Spleen (tissue), 11 donors: ENCODE measurements at regions not wholly inside any gene's neighbourhood (a gene's known extent, or its start where the extent isn't known, plus 50 kb on each side); places are given as distances from the start of the nearest gene placed in this dataset.

Source experiments
- DNase-seq: peaks from one replicate; pipeline ENCODE4 v3.0.0-alpha.2; 2020
- H3K27ac ChIP-seq, 8 donors: fragments of 200-600 bp; sonication (generic) in 7 of 8; 1 replicate in 4 of 8; 2 replicates in 4 of 8; pipeline versions ENCODE4 v1.5.0 to v1.8.0; 2016 to 2021; ENCODE audit warnings: inconsistent platforms in 4 of 8, mild to moderate bottlenecking in 4 of 8, moderate library complexity in 1 of 8
- H3K27me3 ChIP-seq, 7 donors: fragments of 200-600 bp; sonication (generic) in 6 of 7; replicated peaks in 1 of 7; 1 replicate in 4 of 7; 2 replicates in 3 of 7; pipeline versions ENCODE4 v1.5.0 to v1.8.0; 2016 to 2021; ENCODE audit warnings: inconsistent platforms in 3 of 7, mild to moderate bottlenecking in 1 of 7
- H3K36me3 ChIP-seq, 6 donors: fragments of 200-600 bp; sonication (generic) in 5 of 6; 1 replicate in 4 of 6; 2 replicates in 2 of 6; pipeline versions ENCODE4 v1.5.0 to v1.8.0; 2016 to 2021; ENCODE audit warnings: inconsistent platforms in 2 of 6
- H3K4me1 ChIP-seq, 6 donors: fragments of 200-600 bp; sonication (generic) in 5 of 6; 1 replicate in 3 of 6; 2 replicates in 3 of 6; pipeline versions ENCODE4 v1.5.0 to v1.8.0; 2016 to 2021; ENCODE audit warnings: inconsistent platforms in 3 of 6
- H3K4me3 ChIP-seq, 8 donors: fragments of 200-600 bp; sonication (generic) in 7 of 8; 1 replicate in 4 of 8; 2 replicates in 4 of 8; pipeline versions ENCODE4 v1.5.0 to v1.8.0; 2016 to 2021; ENCODE audit warnings: inconsistent platforms in 4 of 8, mild to moderate bottlenecking in 4 of 8, moderate library complexity in 2 of 8
- H3K9me3 ChIP-seq, 8 donors: fragments of 200-600 bp; sonication (generic) in 7 of 8; 1 replicate in 4 of 8; 2 replicates in 4 of 8; pipeline versions ENCODE4 v1.5.0 to v1.8.0; 2016 to 2021; ENCODE audit warnings: inconsistent platforms in 4 of 8
- POLR2A ChIP-seq, 3 donors: fragments of 450-650 bp; IDR thresholded peaks; one replicate each; pipeline ENCODE4 v1.5.1; 2017; ENCODE audit warnings: antibody characterized with exemption in 3 of 3, mild to moderate bottlenecking in 1 of 3
- POLR2AphosphoS5 ChIP-seq, 3 donors: sonication (generic); formaldehyde crosslinking; IDR thresholded peaks; one replicate each; pipeline ENCODE4 v1.5.1; 2017; ENCODE audit warnings: antibody characterized with exemption in 3 of 3
- WGBS, 5 donors: extraction: QIAGEN DNeasy Blood & Tissue Kit in 3 of 5; methylation state at CpG; one replicate each; pipeline versions ENCODE4 v1.1.5 to v1.1.7; 2013 to 2018; 5-methylcytosine and 5-hydroxymethylcytosine counted together
- intact Hi-C: fragments of 100-400 bp; cut with DNase I; formaldehyde crosslinking; loops from one replicate; pipeline ENCODE4 v1.15.0; 2023; ENCODE audit warnings: low total_unique reads
- TF ChIP-seq, protein P1 (sequence below), 11 experiments: fragments of 200-600 bp in 7 of 11; fragments of 450-650 bp in 4 of 11; sonication (generic) in 4 of 11; IDR thresholded peaks in 8 of 11; conservative IDR thresholded peaks in 3 of 11; 1 replicate in 7 of 11; 2 replicates in 4 of 11; pipeline versions ENCODE4 v1.4.0 to v1.8.0; 2016 to 2021; ENCODE audit warnings: antibody characterized with exemption in 11 of 11, inconsistent platforms in 4 of 11, mild to moderate bottlenecking in 1 of 11
- donor health status: healthy with polysubstance abuse.
- donor health status: DM: no; HTN: no; CAD: no; lungs with moderate emphysema.
- donor health status: DM: no; HTN: no; CAD: no.
- donor health status: Bipolar disorder and iron deficiency.
- donor health status: healthy.
- donor health status: DM: no; HTN: no; CAD: no.
- donor health status: DM: yes; HTN: yes; CAD: no.

DNA sequence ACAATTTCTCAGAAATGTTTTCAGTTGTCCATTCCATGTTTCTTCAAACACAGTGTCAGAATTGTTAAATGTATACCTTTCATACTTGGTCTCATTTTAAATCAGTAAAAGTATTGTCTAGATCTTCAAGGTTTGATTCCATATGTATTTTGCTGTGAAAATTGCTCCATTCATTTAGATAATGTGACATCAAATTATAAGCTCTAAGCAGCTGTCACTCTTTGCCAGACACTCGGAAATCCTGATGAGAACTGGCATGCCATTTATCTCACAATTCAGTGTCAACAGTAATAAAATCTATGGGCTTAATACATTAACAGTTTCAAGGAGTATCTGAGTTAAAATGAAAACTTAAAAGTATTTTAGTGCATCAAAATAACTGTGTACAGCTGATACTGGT, 1025.3 kb upstream of the EPHA6 start:
- WGBS, 5 donors = 71 to 85% (median 76%) methylated on average over 1 of the region's 1 CpG
- H3K4me3 ChIP-seq = no peak overlapping the region
- H3K27ac ChIP-seq = no peak overlapping the region
- no peaks in the 10 kb centered on the region for H3K36me3 ChIP-seq
- H3K4me1 ChIP-seq = no peaks in the 10 kb centered on the region
- no peaks in the 10 kb centered on the region for H3K9me3 ChIP-seq
- DNase-seq = no peak
- no peaks in the 10 kb centered on the region for H3K27me3 ChIP-seq
- intact Hi-C loops = no loop called here
- TF ChIP-seq, protein P1, sequence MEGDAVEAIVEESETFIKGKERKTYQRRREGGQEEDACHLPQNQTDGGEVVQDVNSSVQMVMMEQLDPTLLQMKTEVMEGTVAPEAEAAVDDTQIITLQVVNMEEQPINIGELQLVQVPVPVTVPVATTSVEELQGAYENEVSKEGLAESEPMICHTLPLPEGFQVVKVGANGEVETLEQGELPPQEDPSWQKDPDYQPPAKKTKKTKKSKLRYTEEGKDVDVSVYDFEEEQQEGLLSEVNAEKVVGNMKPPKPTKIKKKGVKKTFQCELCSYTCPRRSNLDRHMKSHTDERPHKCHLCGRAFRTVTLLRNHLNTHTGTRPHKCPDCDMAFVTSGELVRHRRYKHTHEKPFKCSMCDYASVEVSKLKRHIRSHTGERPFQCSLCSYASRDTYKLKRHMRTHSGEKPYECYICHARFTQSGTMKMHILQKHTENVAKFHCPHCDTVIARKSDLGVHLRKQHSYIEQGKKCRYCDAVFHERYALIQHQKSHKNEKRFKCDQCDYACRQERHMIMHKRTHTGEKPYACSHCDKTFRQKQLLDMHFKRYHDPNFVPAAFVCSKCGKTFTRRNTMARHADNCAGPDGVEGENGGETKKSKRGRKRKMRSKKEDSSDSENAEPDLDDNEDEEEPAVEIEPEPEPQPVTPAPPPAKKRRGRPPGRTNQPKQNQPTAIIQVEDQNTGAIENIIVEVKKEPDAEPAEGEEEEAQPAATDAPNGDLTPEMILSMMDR (IDR thresholded peaks at IDR 0.05 in 8 of 11, conservative IDR thresholded peaks at IDR 0.05 in 3 of 11) = no peak
- no peak for TF ChIP-seq POLR2A (IDR thresholded peaks at IDR 0.05)

DNA sequence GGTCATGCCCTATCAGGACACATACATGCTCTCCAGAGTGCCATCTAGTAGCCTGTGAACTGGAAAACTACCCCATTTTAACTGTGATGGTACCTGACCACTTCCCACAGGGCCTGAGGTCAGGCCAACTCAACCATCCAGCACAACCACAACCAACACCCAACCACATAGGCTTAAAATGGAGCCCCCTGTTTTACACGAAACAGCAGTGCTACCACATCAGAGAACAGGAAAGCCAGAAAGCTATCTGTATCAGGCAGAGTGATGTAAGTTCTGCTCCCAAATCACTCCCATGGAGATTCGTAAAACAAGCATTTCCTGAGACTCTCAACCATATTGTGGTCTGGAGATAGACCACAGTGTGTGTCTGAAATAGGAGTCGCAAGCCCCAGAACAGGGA, 1017.3 kb upstream of the EPHA6 start:
- TF ChIP-seq, protein P1 (IDR thresholded peaks at IDR 0.05 in 8 of 11, conservative IDR thresholded peaks at IDR 0.05 in 3 of 11) = no peak
- TF ChIP-seq POLR2AphosphoS5 (IDR thresholded peaks at IDR 0.05) = no peak
- TF ChIP-seq POLR2A (IDR thresholded peaks at IDR 0.05) = no peak
- intact Hi-C loops = no loop called here
- 59 to 72% (median 69%) methylated on average over 3 of the region's 3 CpGs for WGBS, 5 donors
- Histone ChIP-seq H3K27me3 (no peaks in the 10 kb centered on the region), H3K4me1 (no peaks in the 10 kb centered on the region), H3K9me3 (peaks cover 0 to 13% (median 2%) of the 10 kb centered on the region in 8 donors), H3K27ac (no peak overlapping the region), H3K36me3 (no peaks in the 10 kb centered on the region), H3K4me3 (no peak overlapping the region)
- no peak for DNase-seq

DNA sequence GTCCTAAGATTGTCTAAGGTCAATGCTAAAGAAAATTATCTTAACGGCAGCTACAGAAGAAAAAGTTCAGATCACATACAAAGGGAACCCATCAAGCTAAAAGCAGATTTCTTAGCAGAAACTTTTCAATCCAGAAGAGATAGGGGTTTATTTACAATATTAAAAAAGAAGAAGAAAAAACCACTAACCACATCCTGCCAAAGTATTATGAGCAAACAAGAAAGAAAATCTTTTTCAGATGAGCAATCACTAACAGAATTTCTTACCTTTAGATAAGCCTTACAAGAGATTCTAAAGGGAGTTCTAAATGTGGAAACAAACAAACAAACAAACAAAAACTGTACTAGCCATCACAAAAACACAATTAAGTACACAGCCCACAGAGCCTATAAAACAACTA, 1015.8 kb upstream of the EPHA6 start:
- TF ChIP-seq, protein P1 (IDR thresholded peaks at IDR 0.05 in 8 of 11, conservative IDR thresholded peaks at IDR 0.05 in 3 of 11) = no peak
- TF ChIP-seq POLR2AphosphoS5 (IDR thresholded peaks at IDR 0.05) = no peak
- no peak for TF ChIP-seq POLR2A (IDR thresholded peaks at IDR 0.05)
- intact Hi-C loops = no loop called here
- no peak overlapping the region for H3K4me3 ChIP-seq
- no peak for DNase-seq
- peaks cover 0 to 13% (median 2%) of the 10 kb centered on the region in 8 donors for H3K9me3 ChIP-seq
- 81 to 97% (median 85%) methylated on average over 1 of the region's 1 CpG for WGBS, 5 donors
- H3K27me3 ChIP-seq = no peaks in the 10 kb centered on the region
- no peaks in the 10 kb centered on the region for H3K4me1 ChIP-seq
- no peaks in the 10 kb centered on the region for H3K36me3 ChIP-seq
- no peak overlapping the region for H3K27ac ChIP-seq

DNA sequence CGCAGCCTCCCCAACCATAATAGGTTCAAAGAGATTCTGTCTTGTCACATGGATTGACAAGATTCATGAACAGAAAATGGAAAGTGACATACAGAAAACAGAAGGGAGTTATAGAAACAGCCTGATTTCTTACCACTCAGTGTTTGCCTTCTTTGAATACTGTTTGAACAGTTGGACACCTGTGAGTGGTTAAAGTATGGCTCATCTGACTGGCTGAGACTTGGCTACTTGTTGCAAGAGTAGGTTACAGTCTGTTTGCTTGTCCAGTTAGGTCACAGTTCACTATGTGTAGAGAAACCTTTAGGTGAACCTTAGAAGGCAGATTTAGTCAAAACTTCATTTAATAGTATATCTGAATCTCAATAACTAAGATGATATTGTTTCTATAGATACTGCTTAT, 1003.9 kb upstream of the EPHA6 start:
- no peaks in the 10 kb centered on the region for H3K27me3 ChIP-seq
- no peaks in the 10 kb centered on the region for H3K4me1 ChIP-seq
- DNase-seq = no peak
- H3K9me3 ChIP-seq = no peaks in the 10 kb centered on the region
- WGBS, 5 donors = 92 to 100% (median 95%) methylated on average over 1 of the region's 1 CpG
- TF ChIP-seq, protein P1 (IDR thresholded peaks at IDR 0.05 in 8 of 11, conservative IDR thresholded peaks at IDR 0.05 in 3 of 11) = no peak
- intact Hi-C loops = no loop called here
- H3K4me3 ChIP-seq = no peak overlapping the region
- H3K36me3 ChIP-seq = no peaks in the 10 kb centered on the region
- H3K27ac ChIP-seq = no peak overlapping the region
